HT1080 (cell line): ENCODE measurements at regions not wholly inside any gene's neighbourhood (a gene's known extent, or its start where the extent isn't known, plus 50 kb on each side); places are given as distances from the start of the nearest gene placed in this dataset.

Source experiments
- DNase-seq: peaks from one replicate; pipeline ENCODE4 v3.0.0-alpha.2; 2015; ENCODE audit warnings: low read depth

GRCh38 chr11:134562941-134563471, 151.0 kb upstream of the B3GAT1 start:
- no peak for DNase-seq

GRCh38 chr11:134562196-134562595, 150.2 kb upstream of the B3GAT1 start:
- no peak for DNase-seq

GRCh38 chr11:134561331-134561720, 149.3 kb upstream of the B3GAT1 start:
- DNase-seq, result no peak

GRCh38 chr11:134560566-134561330, 148.7 kb upstream of the B3GAT1 start:
- no peak for DNase-seq

- no peak for DNase-seq
These were observed 148.0 kb upstream of the B3GAT1 start for GRCh38 chr11:134560066-134560465.

GRCh38 chr11:134559602-134559962, 147.5 kb upstream of the B3GAT1 start:
- no peak for DNase-seq

GRCh38 chr11:134558916-134559601, 147.0 kb upstream of the B3GAT1 start:
- no peak for DNase-seq

GRCh38 chr11:134558258-134558835, 146.3 kb upstream of the B3GAT1 start:
- no peak for DNase-seq

GRCh38 chr11:134557571-134558257, 145.7 kb upstream of the B3GAT1 start:
- peak; percentile 46 for DNase-seq

GRCh38 chr11:134556186-134556585, 144.1 kb upstream of the B3GAT1 start:
- DNase-seq, result no peak

GRCh38 chr11:134555510-134555909, 143.5 kb upstream of the B3GAT1 start:
- no peak for DNase-seq

GRCh38 chr11:134554861-134555260, 142.8 kb upstream of the B3GAT1 start:
- no peak for DNase-seq

- no peak for DNase-seq
These were observed 142.1 kb upstream of the B3GAT1 start for GRCh38 chr11:134554106-134554505.

- no peak for DNase-seq
These were observed 140.7 kb upstream of the B3GAT1 start for GRCh38 chr11:134552749-134553148.

- no peak for DNase-seq
These were observed 133.5 kb upstream of the B3GAT1 start for GRCh38 chr11:134545521-134545920.

GRCh38 chr11:134544095-134544815, 132.2 kb upstream of the B3GAT1 start:
- peak; percentile 30 for DNase-seq

GRCh38 chr11:134543645-134544044, 131.6 kb upstream of the B3GAT1 start:
- DNase-seq, result no peak

GRCh38 chr11:134543241-134543640, 131.2 kb upstream of the B3GAT1 start:
- no peak for DNase-seq

GRCh38 chr11:134542401-134543165, 130.5 kb upstream of the B3GAT1 start:
- DNase-seq, result no peak

- DNase-seq, result no peak
These were observed 129.9 kb upstream of the B3GAT1 start for GRCh38 chr11:134541951-134542350.
